ENCODE measurements at regions not wholly inside any gene's neighbourhood (a gene's known extent, or its start where the extent isn't known, plus 50 kb on each side); places are given as distances from the start of the nearest gene placed in this dataset.

DNA sequence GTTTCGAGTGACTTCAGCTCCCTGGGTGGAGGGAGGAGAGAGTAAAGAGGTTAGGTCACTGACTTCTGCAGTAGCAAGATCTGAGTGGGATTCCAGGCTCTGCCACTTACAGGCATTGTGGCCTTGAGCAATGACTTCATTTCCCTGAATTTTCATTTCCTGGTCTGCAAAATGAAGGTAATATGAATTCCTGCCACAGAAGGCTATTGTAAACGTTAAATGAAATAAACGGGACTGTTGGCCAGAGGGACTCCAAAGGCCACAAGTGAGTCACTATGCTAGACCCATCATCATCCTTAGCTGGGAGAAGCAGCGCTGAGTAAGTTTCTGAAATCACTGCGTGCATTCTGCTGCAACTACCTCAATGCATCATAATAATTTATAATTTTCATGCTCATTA, 807.8 kb downstream of the AACS start:
- no peak for DNase-seq (ENCODE audit: low spot score)

GRCh38 chr12:125878483-125878882, 813.2 kb downstream of the AACS start:
- no peak for DNase-seq (ENCODE audit: low spot score)

GRCh38 chr12:125882141-125882540, 816.9 kb downstream of the AACS start:
- no peak for DNase-seq (ENCODE audit: low spot score)

GRCh38 chr12:125888921-125889320, 823.7 kb downstream of the AACS start:
- no peak for DNase-seq (ENCODE audit: low spot score)

GRCh38 chr12:125889742-125890141, 824.5 kb downstream of the AACS start:
- no peak for DNase-seq (ENCODE audit: low spot score)

DNA sequence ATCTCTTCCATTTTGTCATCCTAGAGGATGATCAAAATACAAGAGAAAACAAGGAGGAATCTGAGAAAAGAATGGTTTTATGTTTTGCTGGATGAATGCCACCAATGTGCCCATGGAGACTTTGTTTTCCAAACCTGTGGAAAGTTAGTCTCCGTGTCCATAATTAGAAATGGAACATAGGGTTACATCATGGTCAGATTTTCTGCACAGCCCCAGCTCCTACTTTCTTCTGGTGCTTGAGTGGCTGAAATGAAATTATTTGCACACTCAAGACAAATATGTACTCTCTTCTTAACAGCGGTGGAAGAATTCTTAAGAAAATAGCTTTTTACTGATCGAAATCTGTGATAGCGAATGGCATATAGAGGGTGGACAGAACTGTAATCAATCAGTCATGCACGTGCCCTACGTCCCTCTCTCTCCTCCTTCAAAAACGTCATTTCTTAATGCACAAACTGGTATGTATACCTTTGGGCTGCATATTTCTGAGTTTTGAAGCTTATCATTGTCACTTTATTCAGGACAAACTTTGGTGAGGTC, 825.2 kb downstream of the AACS start:
- DNase-seq (ENCODE audit: low spot score), result no peak

- peak; percentile 15 for DNase-seq (ENCODE audit: low spot score)
These were observed 825.7 kb downstream of the AACS start for GRCh38 chr12:125890971-125891370.

- no peak for DNase-seq (ENCODE audit: low spot score)
These were observed 827.0 kb downstream of the AACS start for GRCh38 chr12:125892276-125892675.

- DNase-seq (ENCODE audit: low spot score), result no peak
These were observed 837.8 kb downstream of the AACS start for GRCh38 chr12:125902991-125903390.

DNA sequence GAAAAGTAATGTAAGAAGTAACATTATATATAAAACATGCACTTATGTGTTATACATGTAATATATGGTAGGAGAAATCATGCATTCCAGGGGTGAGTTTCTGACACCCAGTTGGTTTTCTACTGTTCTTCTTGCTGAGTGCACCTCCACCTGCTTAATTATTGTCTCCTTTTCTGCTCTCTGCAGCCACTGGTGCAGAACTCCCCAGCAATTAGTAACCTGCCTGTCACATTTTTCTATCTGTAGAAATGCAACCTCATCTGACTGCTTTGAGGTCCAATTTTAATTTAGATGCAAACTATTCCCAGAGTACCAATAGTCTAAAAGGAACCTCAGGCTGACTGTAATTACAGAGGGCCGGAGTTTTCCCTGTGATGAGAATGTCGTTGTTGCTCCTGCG, 842.1 kb downstream of the AACS start:
- DNase-seq (ENCODE audit: low spot score), result no peak

DNA sequence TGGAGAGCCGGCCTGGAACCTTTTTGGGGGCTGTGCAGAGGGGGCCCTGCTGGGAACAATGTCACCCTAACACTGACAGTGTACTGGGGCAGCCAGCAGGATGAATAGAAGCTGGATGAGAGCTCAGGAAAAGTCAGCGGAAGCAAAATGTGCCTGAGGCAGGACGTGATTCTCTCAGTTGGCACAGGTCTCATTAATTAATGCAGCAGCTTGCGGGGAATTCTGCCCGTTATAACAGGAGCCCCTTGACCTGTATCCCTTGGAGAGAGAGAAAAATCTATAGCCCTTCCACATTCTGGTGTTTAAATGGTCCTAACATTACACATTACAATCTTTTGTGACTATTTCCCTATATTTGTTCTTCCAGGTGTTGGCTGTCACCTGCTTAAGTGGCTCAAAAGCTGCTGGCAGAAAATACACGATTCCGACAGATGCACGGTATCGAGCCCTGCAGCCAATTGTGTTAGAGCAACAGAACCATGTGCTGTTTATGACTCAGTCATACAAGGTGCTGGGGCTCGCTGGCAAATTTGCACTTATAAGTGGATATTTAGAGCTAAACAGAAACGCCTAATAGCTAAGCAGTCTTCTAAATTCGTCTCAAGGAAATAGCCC, 854.7 kb downstream of the AACS start:
- DNase-seq (ENCODE audit: low spot score), result no peak

DNA sequence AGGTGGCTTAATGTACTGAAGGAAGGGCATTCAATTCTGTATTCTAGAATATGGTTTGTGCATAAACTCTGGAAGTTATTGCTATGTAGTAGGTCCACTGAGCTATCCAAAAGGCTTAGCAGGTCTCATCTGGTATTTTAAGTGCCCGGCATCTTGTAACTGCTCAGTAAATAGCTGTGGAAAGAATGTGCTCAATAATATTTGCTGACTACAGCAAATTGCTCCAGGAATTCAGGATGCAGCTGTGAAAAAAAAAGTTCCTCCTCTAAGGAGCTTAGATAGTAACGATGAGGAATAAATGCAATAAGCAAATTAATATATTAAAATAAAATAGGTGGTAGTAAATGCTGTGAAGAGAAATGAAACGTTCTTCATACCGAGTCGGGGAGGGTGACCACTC, 857.1 kb downstream of the AACS start:
- DNase-seq (ENCODE audit: low spot score), result peak; percentile 0

- no peak for DNase-seq (ENCODE audit: low spot score)
These were observed 871.3 kb downstream of the AACS start for GRCh38 chr12:125936502-125936901.

DNA sequence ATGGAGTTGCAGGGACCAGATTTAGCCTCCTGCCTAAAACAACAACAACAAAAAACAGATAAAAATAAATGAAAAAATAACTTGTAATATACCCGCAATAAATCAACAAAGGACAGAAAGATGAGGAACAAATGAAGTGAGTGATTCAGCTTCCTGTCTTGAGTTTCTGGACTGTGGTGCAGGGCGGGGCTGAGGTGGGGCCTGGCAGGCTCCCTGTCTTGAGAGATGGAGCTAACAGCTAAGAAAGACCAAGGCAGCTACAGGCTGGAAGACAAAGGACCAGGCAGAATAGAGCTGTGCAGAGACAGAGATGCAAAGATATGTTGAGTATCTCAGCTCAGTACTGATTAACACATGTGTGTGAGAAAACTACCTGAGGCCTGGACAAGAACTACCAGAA, 879.2 kb downstream of the AACS start:
- no peak for DNase-seq (ENCODE audit: low spot score)

- DNase-seq (ENCODE audit: low spot score), result no peak
These were observed 884.2 kb downstream of the AACS start for GRCh38 chr12:125949471-125949870.

DNA sequence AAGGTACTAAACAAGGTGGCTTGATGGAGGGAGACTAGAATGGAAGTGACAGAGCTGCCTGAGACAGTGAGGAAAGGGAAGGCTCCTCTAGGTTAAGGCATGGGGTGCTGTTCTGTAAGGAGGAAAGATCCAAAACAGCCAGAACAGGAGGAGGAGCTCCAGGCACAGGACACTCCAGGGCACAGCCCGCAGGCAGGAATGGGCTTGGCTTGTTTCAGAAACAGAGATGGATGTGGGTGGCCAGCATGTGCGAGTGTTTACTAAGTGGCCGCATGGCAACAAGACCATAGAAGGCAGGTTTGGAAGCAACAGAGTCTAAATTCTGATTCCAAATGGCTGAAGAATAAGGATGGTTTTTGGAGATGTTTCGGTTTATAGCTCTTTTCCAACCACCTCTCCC, 889.1 kb downstream of the AACS start:
- DNase-seq (ENCODE audit: low spot score), result no peak

- DNase-seq (ENCODE audit: low spot score), result no peak
These were observed 891.0 kb downstream of the AACS start for GRCh38 chr12:125956186-125956585.

GRCh38 chr12:125966641-125967040, 901.4 kb downstream of the AACS start:
- no peak for DNase-seq (ENCODE audit: low spot score)

DNA sequence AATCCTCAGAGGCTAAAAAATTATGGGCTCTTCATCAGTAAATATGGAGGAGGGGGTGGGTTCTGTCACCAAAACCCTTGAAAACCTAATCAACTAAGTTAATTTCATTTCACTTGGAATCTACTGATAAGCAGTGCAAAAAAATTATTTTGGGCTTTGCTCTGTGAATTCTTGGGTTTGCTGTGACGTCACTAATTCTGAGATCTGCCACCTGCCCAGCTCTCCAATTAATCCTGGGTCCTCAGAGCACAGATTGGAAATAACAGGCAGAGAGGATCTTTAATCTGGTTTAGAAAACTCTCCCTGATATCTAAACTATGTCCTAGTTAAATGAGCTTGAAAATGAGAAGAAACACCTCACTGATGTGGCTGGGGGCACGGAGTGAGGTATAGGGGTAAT, 903.2 kb downstream of the AACS start:
- DNase-seq (ENCODE audit: low spot score), result no peak

GRCh38 chr12:125971981-125972380, 906.7 kb downstream of the AACS start:
- no peak for DNase-seq (ENCODE audit: low spot score)

GRCh38 chr12:125978286-125978685, 913.1 kb downstream of the AACS start:
- no peak for DNase-seq (ENCODE audit: low spot score)

GRCh38 chr12:125981610-125982253, 916.5 kb downstream of the AACS start:
- no peak for DNase-seq (ENCODE audit: low spot score)

DNA sequence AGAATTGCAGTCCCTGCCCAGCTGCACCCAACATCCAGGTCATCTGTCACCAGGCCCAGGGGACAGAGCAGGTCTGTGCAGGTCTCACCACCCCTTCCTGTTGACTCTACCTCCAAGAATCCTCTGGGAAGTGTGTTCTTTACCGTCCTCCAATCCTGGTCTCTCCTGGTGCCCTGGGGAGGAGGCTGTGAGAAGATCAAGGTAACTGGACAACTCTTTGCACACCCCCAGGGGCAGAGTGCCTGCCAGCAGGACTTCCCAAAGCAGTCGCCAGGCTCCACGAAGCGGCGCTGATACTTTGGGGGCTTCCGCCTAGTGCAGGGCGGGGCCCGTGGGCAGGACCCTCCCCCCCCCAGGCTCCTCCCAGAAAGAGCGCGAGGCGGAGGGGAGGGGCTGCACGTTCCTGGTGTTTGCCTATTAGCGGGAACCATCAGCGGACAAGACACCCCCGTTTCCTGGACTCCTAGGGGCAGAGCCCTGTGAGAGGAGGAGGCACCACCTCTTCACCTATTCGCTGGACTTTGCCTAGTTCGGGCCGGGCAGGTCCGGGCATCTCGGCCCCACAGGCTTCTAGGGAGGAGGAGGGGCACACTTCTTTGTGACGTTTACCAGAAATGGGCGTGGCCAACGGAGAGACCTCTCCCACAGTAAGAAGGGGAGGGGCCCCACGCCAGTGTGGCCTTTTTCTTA, 918.0 kb downstream of the AACS start:
- peak; percentile 65 for DNase-seq (ENCODE audit: low spot score)
